Uterus (tissue), 2 donors: ENCODE measurements at regions not wholly inside any gene's neighbourhood (a gene's known extent, or its start where the extent isn't known, plus 50 kb on each side); places are given as distances from the start of the nearest gene placed in this dataset.

Experiments
- CTCF ChIP-seq, 4 experiments: fragments of 200-600 bp in 2 of 4; fragments of 450-650 bp in 2 of 4; sonication (generic) in 2 of 4; IDR thresholded peaks; one replicate each; pipeline ENCODE4 v1.5.1; 2016 to 2019; ENCODE audit warnings: antibody characterized with exemption in 4 of 4, mild to moderate bottlenecking in 2 of 4, moderate library complexity in 1 of 4
- POLR2A ChIP-seq, 2 donors: fragments of 450-650 bp; IDR thresholded peaks; one replicate each; pipeline ENCODE4 v1.6.1; 2016; ENCODE audit warnings: antibody characterized with exemption in 2 of 2, mild to moderate bottlenecking in 1 of 2, moderate library complexity in 1 of 2

GRCh38 chr11:119533921-119534736 lies 111.2 kb upstream of the THY1 start:
- TF ChIP-seq POLR2A (IDR thresholded peaks at IDR 0.05): no peak
- TF ChIP-seq CTCF (IDR thresholded peaks at IDR 0.05): peak; percentile 53 to 66 (median 58)
